HG03432 (cell line): ENCODE measurements at regions not wholly inside any gene's neighbourhood (a gene's known extent, or its start where the extent isn't known, plus 50 kb on each side); places are given as distances from the start of the nearest gene placed in this dataset.

Experiments
- ATAC-seq: cut with Tn5 transposase; IDR thresholded peaks from one replicate; pipeline ENCODE4 v1.9.1; 2021; ENCODE audit warnings: mild to moderate bottlenecking, moderate library complexity; ENCODE audit not compliant: unreplicated experiment

DNA sequence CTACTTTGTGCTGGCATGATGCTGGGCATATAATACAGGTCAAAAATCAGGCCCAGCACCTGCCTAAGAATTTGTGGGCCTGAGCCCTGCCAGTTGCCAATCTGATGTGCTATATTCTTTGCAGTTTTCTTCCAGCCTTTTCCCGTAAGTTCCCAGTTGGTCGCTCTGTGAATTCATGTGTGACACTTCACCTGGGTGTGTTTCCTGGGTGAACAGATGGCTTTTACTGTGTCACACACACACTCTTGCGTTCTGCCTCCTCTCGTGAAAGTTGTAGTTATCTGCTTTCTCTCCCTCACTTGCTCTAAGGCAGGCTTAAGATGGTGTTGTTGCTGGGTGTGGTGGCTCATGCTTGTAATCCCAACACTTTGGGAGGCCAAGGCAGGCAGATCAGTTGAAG lies 153.5 kb upstream of the DMRT1 start:
- ATAC-seq = no peak

DNA sequence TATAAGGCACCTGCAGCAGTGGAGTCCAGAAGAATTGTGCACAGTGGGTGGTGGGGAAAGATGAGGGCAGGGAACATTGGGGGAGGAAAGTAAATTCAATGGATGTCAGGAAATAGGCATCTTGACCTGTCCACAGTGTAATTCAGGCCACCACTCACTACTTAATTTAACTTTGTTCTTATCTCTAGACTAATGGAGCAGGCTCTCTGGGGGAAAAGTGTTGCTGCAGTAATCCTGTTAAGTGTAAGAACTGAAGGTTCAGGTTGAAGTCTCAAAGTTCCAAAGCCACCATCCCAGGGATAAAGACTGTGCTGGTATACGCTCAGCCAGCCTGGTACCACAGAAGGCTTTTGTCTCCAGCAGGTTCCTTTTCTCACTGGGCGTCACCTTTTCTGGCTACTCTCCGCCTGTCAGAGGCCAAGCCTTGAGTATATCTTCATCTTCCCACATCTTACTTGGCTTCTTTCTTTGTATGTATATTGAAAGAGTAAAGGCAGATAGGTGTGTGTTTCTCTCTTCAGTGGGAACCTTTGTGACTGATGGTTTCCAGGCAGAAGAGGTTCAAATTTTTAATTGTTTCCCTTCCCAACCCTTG lies 150.9 kb upstream of the DMRT1 start:
- no peak for ATAC-seq

DNA sequence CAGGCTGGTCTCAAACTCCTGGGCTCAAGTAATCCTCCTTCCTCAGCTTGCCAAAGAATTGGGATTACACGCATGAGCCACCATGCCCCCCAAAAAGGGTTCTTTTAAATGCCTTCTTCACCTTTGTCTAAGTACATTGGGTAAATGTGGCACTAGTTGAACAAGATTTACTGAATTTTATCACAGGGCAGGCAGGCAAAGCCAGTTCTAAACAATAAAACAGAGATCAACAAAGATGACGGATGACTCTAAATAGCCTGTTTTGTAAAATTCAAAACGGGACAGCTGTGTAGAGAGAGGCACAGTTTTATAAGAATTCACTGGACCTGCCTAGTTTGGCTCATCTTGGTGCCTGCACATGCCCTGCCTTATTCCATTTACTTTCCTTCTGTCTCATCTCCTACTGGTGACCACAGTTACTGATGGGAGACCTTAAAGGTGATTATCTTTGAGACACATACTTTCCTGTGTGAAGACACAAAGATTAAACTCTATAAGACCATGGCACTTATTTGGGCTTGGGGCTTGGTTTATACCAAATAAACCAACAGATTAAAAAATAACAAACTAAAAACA lies 149.6 kb upstream of the DMRT1 start:
- no peak for ATAC-seq

GRCh38 chr9:692636-693129 lies 148.8 kb upstream of the DMRT1 start:
- no peak for ATAC-seq

DNA sequence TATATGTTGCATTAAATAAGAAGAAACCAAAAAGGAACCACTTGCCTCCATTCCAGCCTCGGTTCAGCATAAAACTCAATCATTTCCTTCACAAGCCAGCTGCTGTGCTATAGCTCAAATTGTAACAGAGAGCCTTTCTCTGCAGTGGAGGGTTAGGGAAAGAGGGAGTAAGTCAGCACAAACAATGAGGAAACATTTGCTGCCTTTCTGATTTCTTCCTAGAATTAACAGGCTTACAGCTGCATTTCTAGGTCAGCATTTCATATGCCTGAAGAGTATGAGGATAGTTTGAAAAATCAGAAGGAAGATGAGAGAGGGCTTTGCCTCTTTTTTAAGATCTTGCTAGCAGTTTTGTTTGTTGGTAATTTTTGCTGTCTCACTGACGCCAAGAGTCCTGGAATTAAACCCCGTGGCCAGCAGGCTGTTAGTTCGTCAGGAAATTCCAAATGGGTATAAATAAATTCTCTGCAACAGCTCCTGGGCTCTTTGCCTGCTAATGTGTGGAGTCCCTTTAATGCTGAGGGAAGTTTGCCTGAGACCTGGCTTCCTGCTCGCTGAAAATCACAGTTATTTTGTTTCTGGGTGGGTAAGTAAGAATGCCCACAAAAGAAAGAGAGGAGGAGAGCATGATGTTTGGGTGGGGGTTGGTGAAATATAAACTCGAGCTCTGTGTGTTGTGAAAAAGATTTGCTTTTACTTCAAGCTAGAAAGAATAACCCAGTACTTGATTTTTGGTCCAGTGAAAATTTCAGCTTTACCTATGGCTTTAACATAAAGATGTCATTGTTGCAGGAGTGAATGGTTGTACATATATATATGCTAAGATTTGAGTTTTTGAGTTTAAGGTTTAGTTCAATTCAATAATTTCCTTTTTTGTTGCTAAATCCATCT lies 148.1 kb upstream of the DMRT1 start:
- no peak for ATAC-seq

DNA sequence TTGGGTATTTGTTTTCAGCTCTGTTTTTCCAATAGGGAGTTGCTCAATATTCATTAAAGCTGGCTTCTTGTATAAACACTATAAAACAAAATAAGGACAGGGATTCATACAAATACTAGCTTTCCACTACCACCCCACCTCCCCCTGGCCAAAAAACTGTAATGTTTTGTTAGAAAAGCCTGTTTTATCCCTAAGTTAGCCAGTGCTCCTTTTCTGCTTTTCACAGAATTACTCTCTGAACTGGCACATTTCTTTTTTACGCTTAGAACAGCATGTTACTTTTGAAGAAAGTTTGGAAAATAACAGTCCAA lies 147.4 kb upstream of the DMRT1 start:
- ATAC-seq = no peak

GRCh38 chr9:694403-695154 lies 146.9 kb upstream of the DMRT1 start:
- ATAC-seq = no peak

DNA sequence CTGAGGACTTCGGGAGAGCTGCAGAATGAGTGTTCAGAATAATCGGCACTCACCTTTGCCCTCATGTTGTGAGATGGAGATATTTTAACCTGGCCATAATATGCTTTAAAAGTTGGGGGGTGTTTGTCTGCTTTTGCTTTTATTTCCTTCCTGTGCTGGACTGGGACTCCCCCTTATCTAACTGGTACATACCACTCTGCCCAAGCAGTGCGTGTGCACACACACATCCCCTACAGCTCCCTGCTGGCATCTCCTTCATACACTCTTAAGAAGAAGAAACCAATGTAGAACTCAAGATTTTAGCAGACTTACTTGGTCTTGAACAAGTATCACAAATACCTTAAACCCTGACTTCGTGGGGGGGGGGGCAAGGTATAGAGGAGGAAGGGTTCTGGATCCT lies 146.2 kb upstream of the DMRT1 start:
- no peak for ATAC-seq

DNA sequence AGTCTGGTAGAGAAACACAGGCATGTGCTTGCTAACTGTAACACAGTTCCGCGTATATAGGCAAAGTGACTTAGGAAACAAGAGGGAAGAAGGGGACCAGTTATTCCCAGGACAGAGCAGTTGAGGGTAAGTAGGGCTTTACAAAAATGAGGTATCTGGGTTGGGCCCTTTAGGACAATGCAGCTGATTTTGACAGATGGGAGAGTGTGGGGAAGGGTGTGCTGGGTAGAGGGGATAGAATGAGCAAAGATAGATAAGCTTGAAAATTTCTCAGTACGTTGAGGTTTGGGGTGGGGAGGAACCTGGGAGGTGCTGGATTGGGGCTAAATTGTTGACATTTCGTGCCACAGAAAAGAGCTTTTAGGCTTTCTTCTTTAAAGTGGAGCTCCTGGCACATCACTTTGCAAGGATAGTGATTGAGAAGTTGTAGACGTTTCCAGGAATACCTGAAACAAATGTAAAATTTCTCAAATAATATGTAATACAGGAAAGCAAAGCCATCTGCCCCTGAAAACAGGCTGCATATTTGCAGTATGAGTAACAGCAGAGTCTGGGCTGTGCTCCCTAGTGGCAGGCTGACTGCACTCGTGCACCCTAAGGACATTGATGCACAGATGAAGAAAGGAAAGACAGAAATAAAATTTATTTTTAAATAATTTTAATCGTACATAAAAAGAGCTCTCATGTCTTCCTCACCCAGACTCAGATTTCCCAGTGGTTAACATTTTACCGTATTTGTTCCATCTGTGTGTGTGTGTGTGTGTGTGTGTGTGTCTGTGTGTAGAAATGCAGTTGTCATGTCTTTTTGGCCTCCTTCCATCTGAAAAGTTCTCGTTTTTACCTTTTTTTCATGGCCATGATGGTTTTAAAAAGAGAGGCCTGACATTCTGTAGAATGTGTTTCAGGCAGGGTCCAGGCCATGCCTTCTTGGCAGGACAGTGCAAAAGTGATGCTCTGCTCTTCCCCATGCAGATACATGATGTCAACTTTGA lies 144.9 kb upstream of the DMRT1 start:
- ATAC-seq = no peak

- no peak for ATAC-seq
These were observed 143.2 kb upstream of the DMRT1 start for GRCh38 chr9:698276-698675.

DNA sequence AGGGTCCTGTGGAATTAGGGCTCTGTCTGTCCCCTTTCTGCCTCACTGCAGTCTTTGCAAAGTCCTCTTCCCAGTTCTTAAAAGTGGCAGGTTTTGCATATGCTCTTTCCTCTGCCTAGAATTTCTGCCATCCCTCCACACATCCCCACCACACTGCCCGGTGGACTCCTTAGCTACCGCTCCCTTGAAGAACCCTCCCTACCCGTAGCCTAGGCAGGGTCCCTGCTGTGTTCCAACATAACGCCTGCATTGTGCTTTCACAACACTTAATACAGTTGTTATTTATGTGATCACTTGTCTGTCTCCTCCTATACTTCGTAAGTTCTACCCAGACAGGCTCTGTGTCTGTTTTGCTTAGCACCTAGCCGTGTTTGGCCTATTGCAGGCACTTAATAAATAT lies 142.5 kb upstream of the DMRT1 start:
- ATAC-seq = no peak

GRCh38 chr9:699396-699795 lies 142.1 kb upstream of the DMRT1 start:
- no peak for ATAC-seq

- ATAC-seq = peak; percentile 60
These were observed 140.9 kb upstream of the DMRT1 start for GRCh38 chr9:700365-701282.

- ATAC-seq = no peak
These were observed 138.1 kb upstream of the DMRT1 start for GRCh38 chr9:703392-703791.

DNA sequence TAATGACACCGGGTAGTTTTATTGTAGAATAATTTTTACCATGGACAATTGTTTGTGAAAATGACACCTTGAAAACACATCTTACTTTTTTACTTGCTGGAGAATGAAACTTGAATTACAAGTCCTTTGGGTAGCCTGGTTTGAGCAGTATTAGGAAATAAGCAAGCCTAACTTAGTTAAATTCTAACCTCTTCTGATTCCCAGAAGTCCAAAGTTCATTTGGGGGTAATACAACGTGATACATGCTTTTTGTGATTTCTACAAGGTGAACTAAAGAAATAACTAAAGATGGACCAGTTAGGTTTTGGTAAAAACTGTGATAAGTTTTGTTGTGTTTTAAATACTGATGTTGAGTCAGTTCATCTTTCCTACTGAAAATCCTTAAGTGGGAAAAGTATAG lies 135.4 kb upstream of the DMRT1 start:
- no peak for ATAC-seq

DNA sequence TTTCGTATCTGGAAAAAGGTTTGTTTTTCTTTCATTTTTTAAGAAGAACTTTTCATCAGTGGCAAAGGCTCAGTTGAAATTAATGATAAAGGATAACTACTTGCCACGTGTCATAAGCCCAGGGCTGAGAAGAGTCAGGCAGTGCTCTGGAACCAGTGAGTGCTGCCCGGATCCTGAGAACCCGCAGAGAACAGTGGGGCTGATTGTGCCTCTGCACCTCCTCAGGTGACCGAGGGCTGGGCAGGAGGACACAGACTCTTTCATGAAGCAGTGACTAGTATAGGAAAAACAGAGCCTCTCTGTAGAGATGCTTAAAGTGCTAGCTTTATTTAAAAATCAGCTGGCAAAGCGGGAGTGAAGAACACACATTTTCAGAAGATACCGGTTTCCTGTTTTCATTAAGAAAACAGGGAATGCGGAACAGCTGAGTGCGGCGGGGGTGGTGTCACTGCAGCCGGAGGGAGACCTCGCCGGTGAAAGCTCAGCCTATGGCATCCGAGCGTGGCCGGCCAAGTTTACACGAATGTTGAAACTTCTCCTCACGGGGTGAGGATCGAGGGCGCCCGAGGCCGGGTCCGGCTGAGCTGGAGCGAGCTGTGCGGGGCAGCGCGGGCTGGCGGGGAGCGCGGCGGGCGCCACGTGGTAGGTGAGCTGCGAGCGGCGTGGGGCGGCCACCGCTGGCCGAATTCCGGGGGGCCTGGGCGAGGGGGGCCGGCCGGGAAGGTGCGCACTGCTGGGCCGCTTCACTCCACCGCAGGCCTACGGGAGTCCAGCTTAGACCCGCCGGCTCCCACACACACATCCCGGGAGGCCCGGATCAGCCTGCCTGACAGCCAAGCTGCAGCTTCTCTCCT lies 134.7 kb upstream of the DMRT1 start:
- ATAC-seq = peak; percentile 56

DNA sequence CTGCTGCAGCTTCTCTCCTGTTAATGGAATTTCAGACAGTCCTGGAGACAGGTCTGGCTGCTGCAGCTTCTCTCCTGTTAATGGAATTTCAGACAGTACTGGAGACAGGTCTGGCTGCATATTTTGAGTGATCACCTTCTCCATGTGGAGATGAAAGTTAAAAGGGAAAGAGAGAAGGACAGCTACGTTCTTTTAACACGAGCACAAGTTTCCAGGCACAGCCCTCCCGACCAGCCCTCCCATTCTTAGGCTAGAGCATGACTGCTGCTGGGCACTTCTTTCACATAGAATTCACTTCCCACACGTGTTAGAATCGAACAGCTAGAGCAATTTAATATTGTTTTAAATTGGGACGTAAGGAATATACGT lies 133.3 kb upstream of the DMRT1 start:
- no peak for ATAC-seq
